Ishikawa (cell line): ENCODE measurements at regions not wholly inside any gene's neighbourhood (a gene's known extent, or its start where the extent isn't known, plus 50 kb on each side); places are given as distances from the start of the nearest gene placed in this dataset.
A peak's percentile ranks its signal among the peaks of the same experiment; 100 is the strongest.

Experiments
- CEBPB ChIP-seq: IDR thresholded peaks from 2 replicates; pipeline ENCODE4 v1.6.1; 2012
- CREB1 ChIP-seq: IDR thresholded peaks from 2 replicates; pipeline ENCODE4 v1.6.1; 2012; ENCODE audit warnings: low read depth
- EGR1 ChIP-seq: IDR thresholded peaks from 2 replicates; pipeline ENCODE4 v1.6.1; 2012
- EP300 ChIP-seq: IDR thresholded peaks from 2 replicates; pipeline ENCODE4 v1.6.1; 2012; ENCODE audit warnings: borderline replicate concordance
- FOXM1 ChIP-seq: IDR thresholded peaks from 2 replicates; pipeline ENCODE4 v1.6.1; 2012; ENCODE audit warnings: low read depth, borderline replicate concordance
- NFIC ChIP-seq: IDR thresholded peaks from 2 replicates; pipeline ENCODE4 v1.6.1; 2012
- RAD21 ChIP-seq: IDR thresholded peaks from 2 replicates; pipeline ENCODE4 v1.6.1; 2012; ENCODE audit warnings: low read depth
- TAF1 ChIP-seq: IDR thresholded peaks from 2 replicates; pipeline ENCODE4 v1.6.1; 2012; ENCODE audit warnings: low read depth, mild to moderate bottlenecking
- TCF12 ChIP-seq: IDR thresholded peaks from 2 replicates; pipeline ENCODE4 v1.6.1; 2012; ENCODE audit warnings: low read depth
- TEAD4 ChIP-seq: IDR thresholded peaks from 2 replicates; pipeline ENCODE4 v1.6.1; 2012
- YY1 ChIP-seq: IDR thresholded peaks from 2 replicates; pipeline ENCODE4 v1.6.1; 2012; ENCODE audit warnings: low read depth
- ZBTB7A ChIP-seq: IDR thresholded peaks from 2 replicates; pipeline ENCODE4 v1.6.1; 2012; ENCODE audit warnings: low read depth
- TF ChIP-seq, protein P1 (sequence below): IDR thresholded peaks from 2 replicates; pipeline ENCODE4 v1.6.1; 2012
- TF ChIP-seq, protein P2 (sequence below): IDR thresholded peaks from 2 replicates; pipeline ENCODE4 v1.6.1; 2012; ENCODE audit warnings: low read depth, mild to moderate bottlenecking
- TF ChIP-seq, protein P3 (sequence below): IDR thresholded peaks from 2 replicates; pipeline ENCODE4 v1.6.1; 2012

DNA sequence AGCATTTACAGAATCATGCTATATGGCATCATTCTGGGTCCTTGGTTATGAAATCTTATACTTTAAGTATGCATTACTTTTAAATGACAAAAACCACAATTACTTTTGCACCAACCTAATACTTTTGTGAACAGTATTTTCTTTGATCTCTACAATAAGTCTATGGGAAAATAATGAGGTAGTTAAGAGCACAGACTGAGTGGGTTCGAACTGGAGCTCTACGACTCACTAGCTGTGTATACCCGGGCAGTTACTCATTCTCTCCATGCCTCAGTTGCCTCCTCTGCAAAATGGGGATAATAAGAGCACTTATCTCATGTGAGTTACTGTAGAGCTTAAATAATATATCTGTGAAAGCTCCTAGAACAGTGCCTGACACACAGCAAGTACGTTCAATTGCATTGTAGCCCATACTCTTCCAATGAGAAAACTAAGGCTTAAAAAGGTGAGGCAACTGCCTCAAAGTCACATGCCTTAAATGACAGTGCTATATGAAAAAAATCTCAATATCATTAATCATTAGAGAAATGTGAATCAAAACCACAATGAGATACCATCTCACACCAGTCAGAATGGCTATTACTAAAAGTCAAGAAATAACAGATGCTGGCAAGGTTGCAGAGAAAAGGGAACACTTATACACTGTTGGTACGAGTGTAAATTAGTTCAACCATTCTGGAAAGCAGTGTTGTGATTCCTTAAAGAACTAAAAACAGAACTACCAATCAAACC is 151.5 kb downstream of the CHIC2 start:
- TF ChIP-seq CEBPB (no peak), YY1 (no peak), TEAD4 (no peak), EGR1 (no peak), FOXM1 (no peak), TAF1 (no peak), ZBTB7A (no peak), RAD21 (no peak), CREB1 (no peak), EP300 (no peak), TCF12 (no peak)
- TF ChIP-seq, protein P1, sequence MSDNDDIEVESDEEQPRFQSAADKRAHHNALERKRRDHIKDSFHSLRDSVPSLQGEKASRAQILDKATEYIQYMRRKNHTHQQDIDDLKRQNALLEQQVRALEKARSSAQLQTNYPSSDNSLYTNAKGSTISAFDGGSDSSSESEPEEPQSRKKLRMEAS = no peak
- TF ChIP-seq, protein P2, sequence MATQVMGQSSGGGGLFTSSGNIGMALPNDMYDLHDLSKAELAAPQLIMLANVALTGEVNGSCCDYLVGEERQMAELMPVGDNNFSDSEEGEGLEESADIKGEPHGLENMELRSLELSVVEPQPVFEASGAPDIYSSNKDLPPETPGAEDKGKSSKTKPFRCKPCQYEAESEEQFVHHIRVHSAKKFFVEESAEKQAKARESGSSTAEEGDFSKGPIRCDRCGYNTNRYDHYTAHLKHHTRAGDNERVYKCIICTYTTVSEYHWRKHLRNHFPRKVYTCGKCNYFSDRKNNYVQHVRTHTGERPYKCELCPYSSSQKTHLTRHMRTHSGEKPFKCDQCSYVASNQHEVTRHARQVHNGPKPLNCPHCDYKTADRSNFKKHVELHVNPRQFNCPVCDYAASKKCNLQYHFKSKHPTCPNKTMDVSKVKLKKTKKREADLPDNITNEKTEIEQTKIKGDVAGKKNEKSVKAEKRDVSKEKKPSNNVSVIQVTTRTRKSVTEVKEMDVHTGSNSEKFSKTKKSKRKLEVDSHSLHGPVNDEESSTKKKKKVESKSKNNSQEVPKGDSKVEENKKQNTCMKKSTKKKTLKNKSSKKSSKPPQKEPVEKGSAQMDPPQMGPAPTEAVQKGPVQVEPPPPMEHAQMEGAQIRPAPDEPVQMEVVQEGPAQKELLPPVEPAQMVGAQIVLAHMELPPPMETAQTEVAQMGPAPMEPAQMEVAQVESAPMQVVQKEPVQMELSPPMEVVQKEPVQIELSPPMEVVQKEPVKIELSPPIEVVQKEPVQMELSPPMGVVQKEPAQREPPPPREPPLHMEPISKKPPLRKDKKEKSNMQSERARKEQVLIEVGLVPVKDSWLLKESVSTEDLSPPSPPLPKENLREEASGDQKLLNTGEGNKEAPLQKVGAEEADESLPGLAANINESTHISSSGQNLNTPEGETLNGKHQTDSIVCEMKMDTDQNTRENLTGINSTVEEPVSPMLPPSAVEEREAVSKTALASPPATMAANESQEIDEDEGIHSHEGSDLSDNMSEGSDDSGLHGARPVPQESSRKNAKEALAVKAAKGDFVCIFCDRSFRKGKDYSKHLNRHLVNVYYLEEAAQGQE = no peak
- TF ChIP-seq, protein P3, sequence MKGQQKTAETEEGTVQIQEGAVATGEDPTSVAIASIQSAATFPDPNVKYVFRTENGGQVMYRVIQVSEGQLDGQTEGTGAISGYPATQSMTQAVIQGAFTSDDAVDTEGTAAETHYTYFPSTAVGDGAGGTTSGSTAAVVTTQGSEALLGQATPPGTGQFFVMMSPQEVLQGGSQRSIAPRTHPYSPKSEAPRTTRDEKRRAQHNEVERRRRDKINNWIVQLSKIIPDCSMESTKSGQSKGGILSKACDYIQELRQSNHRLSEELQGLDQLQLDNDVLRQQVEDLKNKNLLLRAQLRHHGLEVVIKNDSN = no peak

DNA sequence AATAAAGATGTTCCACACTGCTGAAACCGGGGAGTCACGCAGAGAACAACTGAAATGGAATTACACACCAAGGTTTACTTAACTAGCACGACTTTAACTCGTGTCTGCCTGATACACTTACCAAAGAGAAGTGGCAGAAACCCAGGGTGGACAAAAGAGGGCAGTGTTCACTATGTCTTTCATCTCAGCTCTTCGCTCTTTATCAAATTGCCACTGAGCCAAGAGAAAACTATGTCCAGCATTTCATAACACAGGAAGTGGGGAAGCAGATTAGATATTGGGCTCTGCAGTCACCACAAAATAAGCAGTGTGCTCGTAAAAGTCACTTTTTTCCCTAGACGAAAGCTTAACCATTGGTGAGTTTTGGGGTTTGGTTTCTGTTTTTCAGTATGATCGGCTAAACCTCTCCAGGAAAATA is 155.7 kb downstream of the CHIC2 start:
- TF ChIP-seq RAD21 (peak; percentile 75), TCF12 (no peak), TAF1 (no peak)

DNA sequence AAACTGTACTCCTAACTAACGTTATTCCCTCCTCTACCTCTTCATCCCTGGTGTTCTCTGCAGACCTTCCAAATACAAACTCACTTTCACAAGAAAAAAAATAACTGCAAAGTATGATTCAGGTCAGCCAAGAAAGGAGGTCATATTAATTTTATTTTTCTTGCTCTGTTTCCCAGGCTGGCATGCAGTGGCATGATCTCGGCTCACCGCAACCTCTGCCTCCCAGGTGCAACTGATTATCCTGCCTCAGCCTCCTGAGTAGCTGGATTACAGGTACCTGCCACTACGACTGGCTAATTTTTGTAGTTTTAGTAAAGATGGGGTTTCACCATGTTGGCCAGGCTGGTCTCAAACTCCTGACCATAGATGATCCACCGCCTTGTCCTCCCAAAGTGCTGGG is 156.6 kb downstream of the CHIC2 start:
- TF ChIP-seq EP300 = no peak
- TF ChIP-seq, protein P1 = no peak
- no peak for TF ChIP-seq TEAD4
- TF ChIP-seq CREB1 = no peak
- TF ChIP-seq, protein P2 = no peak

DNA sequence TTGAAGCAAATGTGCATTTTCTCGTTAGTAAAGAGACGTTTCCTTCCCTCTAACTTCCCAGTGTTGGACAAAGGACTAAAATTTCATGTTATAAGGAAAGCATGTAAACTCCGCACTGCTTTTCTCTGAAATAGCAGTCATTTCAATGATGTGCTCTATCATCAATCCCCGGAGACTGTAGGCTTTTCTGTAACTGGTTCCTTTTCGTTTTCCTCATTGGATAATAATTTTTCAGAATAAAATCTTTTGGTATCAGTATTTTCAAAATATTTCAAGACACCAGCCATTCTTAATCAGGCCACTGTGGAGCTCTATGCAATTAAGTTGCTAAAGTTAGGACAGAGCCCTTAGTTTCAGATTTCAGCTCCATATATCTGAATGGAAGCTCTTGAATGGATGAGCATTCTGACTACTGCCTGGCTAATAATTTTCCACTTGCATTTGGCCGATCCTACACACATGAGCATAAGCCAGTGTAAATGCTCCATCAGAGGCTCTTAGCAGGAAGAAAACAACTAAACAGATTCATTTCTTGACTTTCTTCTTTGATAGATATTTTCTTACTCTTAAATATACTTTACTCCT is 157.7 kb downstream of the CHIC2 start:
- TF ChIP-seq FOXM1 = no peak
- TF ChIP-seq EP300 = no peak
- TF ChIP-seq EGR1 = no peak
- TF ChIP-seq, protein P3 = no peak
- TF ChIP-seq TEAD4 = no peak
- TF ChIP-seq, protein P2 = no peak
- TF ChIP-seq RAD21 = no peak
- TF ChIP-seq CEBPB = no peak
- TF ChIP-seq CREB1 = no peak
- TF ChIP-seq YY1 = no peak
- TF ChIP-seq TAF1 = no peak
- TF ChIP-seq NFIC = no peak

DNA sequence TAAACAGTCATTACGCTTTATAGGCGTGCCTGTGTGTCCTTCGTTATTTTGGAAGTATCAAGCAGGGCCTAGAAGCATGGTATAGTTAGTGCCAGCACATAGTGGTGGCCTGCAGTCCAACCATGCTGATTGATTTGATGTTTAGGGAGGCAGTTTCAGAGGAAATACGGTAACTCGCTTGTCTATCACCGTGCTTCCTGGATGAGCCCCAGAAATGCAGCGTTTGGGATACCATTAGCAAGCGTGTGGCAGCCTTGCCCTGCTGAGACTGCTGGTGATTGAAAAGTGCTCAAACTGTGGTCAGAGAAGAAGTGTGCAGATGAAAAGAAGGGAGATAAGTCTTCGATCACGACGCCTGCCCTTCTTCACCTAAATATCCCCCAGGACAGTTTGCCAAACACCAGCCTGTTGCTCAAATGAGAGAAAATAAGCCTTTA is 158.4 kb downstream of the CHIC2 start:
- TF ChIP-seq TCF12 (no peak), ZBTB7A (no peak), EGR1 (no peak), TAF1 (no peak), EP300 (no peak)
- TF ChIP-seq, protein P2 = no peak
